Gastrocnemius medialis (tissue), 4 donors: ENCODE measurements at regions not wholly inside any gene's neighbourhood (a gene's known extent, or its start where the extent isn't known, plus 50 kb on each side); places are given as distances from the start of the nearest gene placed in this dataset.

Experiments
- ATAC-seq, 2 donors: fragments of 150-250 bp; one replicate each; pipeline ENCODE4 v1.9.1; 2016
- DNase-seq, 2 donors: peaks; one replicate each; pipeline ENCODE4 v3.0.0-alpha.2; 2019
- H3K27ac ChIP-seq, 4 donors: fragments of 200-600 bp; sonication (generic); 1 replicate in 1 of 4; 2 replicates in 3 of 4; pipeline ENCODE4 v1.5.1; 2016 to 2018; ENCODE audit warnings: mild to moderate bottlenecking in 2 of 4, moderate library complexity in 1 of 4
- H3K27me3 ChIP-seq, 3 donors: fragments of 200-600 bp; sonication (generic) in 2 of 3; 1 replicate in 1 of 3; 2 replicates in 2 of 3; pipeline versions ENCODE4 v1.5.1 to v1.6.0; 2016 to 2019; ENCODE audit warnings: mild to moderate bottlenecking in 1 of 3, moderate library complexity in 1 of 3
- H3K36me3 ChIP-seq, 2 donors: fragments of 200-600 bp; sonication (generic) in 1 of 2; one replicate each; pipeline ENCODE4 v1.5.1; 2017 to 2018
- H3K4me1 ChIP-seq, 2 donors: fragments of 200-600 bp; sonication (generic) in 1 of 2; one replicate each; pipeline ENCODE4 v1.5.1; 2016 to 2017; ENCODE audit warnings: mild to moderate bottlenecking in 2 of 2
- H3K4me3 ChIP-seq, 4 donors: fragments of 200-600 bp; sonication (generic) in 3 of 4; 1 replicate in 1 of 4; 2 replicates in 3 of 4; pipeline ENCODE4 v1.5.1; 2016 to 2019; ENCODE audit warnings: mild to moderate bottlenecking in 2 of 4
- H3K9me3 ChIP-seq, 3 donors: fragments of 200-600 bp; sonication (generic) in 2 of 3; 1 replicate in 1 of 3; 2 replicates in 2 of 3; pipeline ENCODE4 v1.5.1; 2016 to 2019
- POLR2A ChIP-seq, 2 donors: fragments of 450-650 bp; IDR thresholded peaks; one replicate each; pipeline ENCODE4 v1.6.1; 2017; ENCODE audit warnings: antibody characterized with exemption in 2 of 2, mild to moderate bottlenecking in 2 of 2, moderate library complexity in 2 of 2
- in situ Hi-C, 4 donors: fragments of 200-750 bp; cut with MboI; loops; one replicate each; pipeline versions ENCODE4 v1.15.0 to v1.8.0; 2017; ENCODE audit warnings: low sequenced_read_pairs in 4 of 4
- intact Hi-C: fragments of 100-400 bp; cut with DNase I; formaldehyde crosslinking; loops from one replicate; pipeline ENCODE4 v1.15.1; 2023; ENCODE audit warnings: low total_unique reads
- TF ChIP-seq, protein P1 (sequence below), 5 experiments: fragments of 450-650 bp in 3 of 5; fragments of 200-600 bp in 2 of 5; sonication (generic) in 2 of 5; IDR thresholded peaks in 4 of 5; conservative IDR thresholded peaks in 1 of 5; 1 replicate in 4 of 5; 2 replicates in 1 of 5; pipeline ENCODE4 v1.5.1; 2016 to 2019; ENCODE audit warnings: antibody characterized with exemption in 5 of 5, mild to moderate bottlenecking in 3 of 5, moderate library complexity in 3 of 5

DNA sequence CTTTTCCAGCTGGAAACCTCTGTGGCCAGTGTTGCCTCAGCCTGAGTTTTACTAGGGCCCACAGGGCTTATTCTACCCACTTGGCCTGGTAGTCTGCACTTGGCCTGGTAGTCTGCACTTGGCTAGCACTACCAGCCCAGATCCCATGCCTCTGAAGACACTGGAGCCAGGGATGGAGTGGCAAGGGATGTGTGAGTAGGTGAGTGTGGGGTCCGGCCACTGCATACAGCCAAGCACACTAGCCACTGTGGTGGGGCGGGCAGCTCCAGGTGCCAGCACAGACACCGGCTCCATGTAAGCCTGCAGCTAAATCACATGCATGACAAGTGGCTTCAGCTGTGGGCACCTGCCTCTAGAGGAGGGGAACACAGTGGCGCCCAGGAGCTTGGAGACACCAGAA is 63.4 kb upstream of the NAV3 start:
- no peaks in the 10 kb centered on the region for H3K4me1 ChIP-seq
- no peak for DNase-seq
- H3K9me3 ChIP-seq: no peaks in the 10 kb centered on the region
- H3K27ac ChIP-seq: no peak overlapping the region
- no peaks in the 10 kb centered on the region for H3K36me3 ChIP-seq
- no peak for ATAC-seq
- intact Hi-C loops (no loop called here), in situ Hi-C loops (no loop called here)
- no peak overlapping the region for H3K4me3 ChIP-seq
- H3K27me3 ChIP-seq: no peaks in the 10 kb centered on the region
- TF ChIP-seq, protein P1, sequence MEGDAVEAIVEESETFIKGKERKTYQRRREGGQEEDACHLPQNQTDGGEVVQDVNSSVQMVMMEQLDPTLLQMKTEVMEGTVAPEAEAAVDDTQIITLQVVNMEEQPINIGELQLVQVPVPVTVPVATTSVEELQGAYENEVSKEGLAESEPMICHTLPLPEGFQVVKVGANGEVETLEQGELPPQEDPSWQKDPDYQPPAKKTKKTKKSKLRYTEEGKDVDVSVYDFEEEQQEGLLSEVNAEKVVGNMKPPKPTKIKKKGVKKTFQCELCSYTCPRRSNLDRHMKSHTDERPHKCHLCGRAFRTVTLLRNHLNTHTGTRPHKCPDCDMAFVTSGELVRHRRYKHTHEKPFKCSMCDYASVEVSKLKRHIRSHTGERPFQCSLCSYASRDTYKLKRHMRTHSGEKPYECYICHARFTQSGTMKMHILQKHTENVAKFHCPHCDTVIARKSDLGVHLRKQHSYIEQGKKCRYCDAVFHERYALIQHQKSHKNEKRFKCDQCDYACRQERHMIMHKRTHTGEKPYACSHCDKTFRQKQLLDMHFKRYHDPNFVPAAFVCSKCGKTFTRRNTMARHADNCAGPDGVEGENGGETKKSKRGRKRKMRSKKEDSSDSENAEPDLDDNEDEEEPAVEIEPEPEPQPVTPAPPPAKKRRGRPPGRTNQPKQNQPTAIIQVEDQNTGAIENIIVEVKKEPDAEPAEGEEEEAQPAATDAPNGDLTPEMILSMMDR (IDR thresholded peaks at IDR 0.05 in 4 of 5, conservative IDR thresholded peaks at IDR 0.05 in 1 of 5): no peak
- no peak for TF ChIP-seq POLR2A (IDR thresholded peaks at IDR 0.05)

GRCh38 chr12:77766224-77766623 is 64.5 kb upstream of the NAV3 start:
- in situ Hi-C loops: no loop called here
- DNase-seq (no peak), ATAC-seq (no peak)
- Histone ChIP-seq H3K36me3 (no peaks in the 10 kb centered on the region), H3K9me3 (no peaks in the 10 kb centered on the region), H3K4me1 (no peaks in the 10 kb centered on the region), H3K4me3 (no peak overlapping the region), H3K27me3 (no peaks in the 10 kb centered on the region), H3K27ac (no peak overlapping the region)
- TF ChIP-seq POLR2A (IDR thresholded peaks at IDR 0.05): no peak
- TF ChIP-seq, protein P1 (IDR thresholded peaks at IDR 0.05 in 4 of 5, conservative IDR thresholded peaks at IDR 0.05 in 1 of 5): no peak
- intact Hi-C loops: no loop called here

DNA sequence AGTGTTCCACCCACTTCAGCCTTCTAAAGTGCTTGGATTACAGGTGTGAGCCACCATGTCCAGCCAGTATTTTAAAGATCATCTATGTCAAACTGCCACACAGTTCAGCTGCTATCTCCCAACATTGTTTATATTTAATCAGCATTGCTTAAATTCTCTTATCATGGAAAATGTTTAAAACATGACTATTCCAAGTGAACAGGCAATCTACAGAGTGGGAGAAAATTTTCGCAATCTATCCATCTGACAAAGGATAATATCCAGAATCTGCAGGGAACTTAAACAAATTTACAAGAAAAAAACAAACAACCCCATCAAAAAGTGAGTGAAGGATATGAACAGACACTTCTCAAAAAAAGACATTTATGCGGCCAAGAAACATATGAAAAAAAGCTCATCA is 69.4 kb upstream of the NAV3 start:
- no peak for TF ChIP-seq POLR2A (IDR thresholded peaks at IDR 0.05)
- TF ChIP-seq, protein P1 (IDR thresholded peaks at IDR 0.05 in 4 of 5, conservative IDR thresholded peaks at IDR 0.05 in 1 of 5): no peak
- Histone ChIP-seq H3K4me1 (no peaks in the 10 kb centered on the region), H3K4me3 (no peak overlapping the region), H3K9me3 (no peaks in the 10 kb centered on the region), H3K27ac (no peak overlapping the region), H3K27me3 (no peaks in the 10 kb centered on the region), H3K36me3 (no peaks in the 10 kb centered on the region)
- DNase-seq: no peak
- intact Hi-C loops (no loop called here), in situ Hi-C loops (no loop called here)
- ATAC-seq: no peak

GRCh38 chr12:77760271-77761025 is 70.2 kb upstream of the NAV3 start:
- TF ChIP-seq POLR2A (IDR thresholded peaks at IDR 0.05): no peak
- TF ChIP-seq, protein P1 (IDR thresholded peaks at IDR 0.05 in 4 of 5, conservative IDR thresholded peaks at IDR 0.05 in 1 of 5): no peak
- no peak for ATAC-seq
- intact Hi-C loops (no loop called here), in situ Hi-C loops (no loop called here)
- Histone ChIP-seq H3K4me1 (no peaks in the 10 kb centered on the region), H3K36me3 (no peaks in the 10 kb centered on the region), H3K27ac (no peak overlapping the region), H3K4me3 (no peak overlapping the region), H3K9me3 (no peaks in the 10 kb centered on the region), H3K27me3 (no peaks in the 10 kb centered on the region)
- no peak for DNase-seq

DNA sequence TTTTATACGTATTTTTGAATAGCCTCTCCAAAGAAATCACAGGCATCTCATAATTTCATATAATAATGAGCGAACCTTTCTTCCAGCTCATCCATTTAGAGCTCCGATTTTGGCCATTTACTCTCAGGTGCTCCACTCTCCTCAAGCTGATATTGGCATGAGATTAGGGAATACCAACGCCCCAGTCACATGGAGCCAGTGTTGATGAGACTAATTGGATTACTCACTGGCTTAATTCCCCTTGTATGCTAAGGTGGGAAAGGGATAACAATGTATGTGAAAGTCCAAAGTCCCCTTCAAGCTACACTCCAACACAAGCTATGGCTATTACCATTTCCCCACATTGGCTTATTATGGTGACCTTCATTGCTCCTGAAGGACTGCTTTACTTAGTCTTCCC is 76.6 kb upstream of the NAV3 start:
- ATAC-seq: no peak
- Histone ChIP-seq H3K27ac (no peak overlapping the region), H3K9me3 (no peaks in the 10 kb centered on the region), H3K36me3 (no peaks in the 10 kb centered on the region), H3K4me1 (no peaks in the 10 kb centered on the region), H3K27me3 (no peaks in the 10 kb centered on the region), H3K4me3 (no peak overlapping the region)
- no peak for DNase-seq
- TF ChIP-seq, protein P1 (IDR thresholded peaks at IDR 0.05 in 4 of 5, conservative IDR thresholded peaks at IDR 0.05 in 1 of 5): no peak
- intact Hi-C loops (no loop called here), in situ Hi-C loops (no loop called here)
